ENCODE measurements at regions not wholly inside any gene's neighbourhood (a gene's known extent, or its start where the extent isn't known, plus 50 kb on each side); places are given as distances from the start of the nearest gene placed in this dataset.

- TF ChIP-seq CTCF (conservative IDR thresholded peaks at IDR 0.05; ENCODE audit: low read length) (no peak), EZH2phosphoT487 (IDR thresholded peaks at IDR 0.05; ENCODE audit: borderline replicate concordance, low read depth, low read length) (no peak)
Observed at GRCh38 chr10:106089855-106090254, 1074.7 kb downstream of the SORCS1 start.
